ENCODE measurements at regions not wholly inside any gene's neighbourhood (a gene's known extent, or its start where the extent isn't known, plus 50 kb on each side); places are given as distances from the start of the nearest gene placed in this dataset.

- TF ChIP-seq CTCF (conservative IDR thresholded peaks at IDR 0.05) = no peak
- TF ChIP-seq ZFX (IDR thresholded peaks at IDR 0.05) = no peak
Measured at GRCh38 chr12:34402899-34403705, 380.8 kb downstream of the ALG10 start.
